BJ (cell line): ENCODE measurements at regions not wholly inside any gene's neighbourhood (a gene's known extent, or its start where the extent isn't known, plus 50 kb on each side); places are given as distances from the start of the nearest gene placed in this dataset. TPM values are rescaled to one million over a fixed set of nuclear protein-coding genes. Genes with fewer than 3 reads are reported as not detected.

ENCODE experiments used
- CTCF ChIA-PET: fragments of 350-600 bp; formaldehyde crosslinking; extraction: SDS; loops from one replicate; lab custom pipeline; 2021; ENCODE audit warnings: antibody characterized with exemption, inconsistent platforms; lab: Yijun Ruan, JAX
- POLR2A ChIA-PET: fragments of 300-600 bp; sonication (Branson Sonifier 250); formaldehyde crosslinking; extraction: SDS; loops from one replicate; lab custom pipeline; 2021; ENCODE audit warnings: antibody characterized with exemption; lab: Charles Lee
- DNase-seq: peaks from one replicate; pipeline ENCODE4 v3.0.0-alpha.2; 2011; ENCODE audit warnings: low read depth
- H3K27me3 ChIP-seq: 2 replicates; pipeline ENCODE4 v1.6.0; 2011; ENCODE audit warnings: low read length; ENCODE audit not compliant: control insufficient read depth, insufficient read depth
- H3K36me3 ChIP-seq: 2 replicates; pipeline ENCODE4 v1.5.1; 2011; ENCODE audit warnings: low read length; ENCODE audit not compliant: control insufficient read depth, insufficient read depth
- H3K4me3 ChIP-seq: 2 replicates; pipeline ENCODE4 v1.5.1; 2011; ENCODE audit warnings: low read depth, mild to moderate bottlenecking, control low read depth, low read length
- small RNA-seq: library from RNA; depleted of rRNA; stranded (forward); fragments of <200 nt; gene quantifications from one replicate; pipeline ENCODE3, GENCODE V24; 2012; ENCODE audit warnings: low replicate concordance, low read depth; ENCODE audit not compliant: insufficient read length
- TF ChIP-seq, protein P1 (sequence below): IDR thresholded peaks from 2 replicates; pipeline ENCODE4 v1.5.1; 2011; ENCODE audit warnings: low read depth, mild to moderate bottlenecking, control low read depth, inconsistent platforms, low read length, moderate library complexity; ENCODE audit not compliant: insufficient read depth

DNA sequence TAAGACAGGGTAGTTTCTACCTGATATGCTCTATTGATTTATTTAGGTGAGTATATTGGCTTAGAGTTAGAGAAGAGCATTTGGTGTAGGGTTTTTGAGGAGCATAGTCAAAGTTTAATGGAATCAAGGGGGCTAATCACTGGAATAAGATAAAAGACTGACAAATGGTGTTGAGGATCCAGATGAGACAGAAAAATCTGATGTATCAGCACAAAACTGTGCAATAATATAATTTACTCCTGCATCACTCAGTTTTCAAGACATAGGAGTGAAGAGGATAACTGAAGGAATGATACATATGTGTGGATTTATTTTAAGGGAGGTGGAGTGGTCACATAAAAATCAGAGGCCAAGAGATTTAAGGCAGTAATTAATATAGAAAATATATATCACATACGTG is 339.2 kb downstream of the NYAP2 start:
- Histone ChIP-seq H3K36me3 (no peaks in the 10 kb centered on the region), H3K27me3 (no peaks in the 10 kb centered on the region), H3K4me3 (no peak overlapping the region)
- ChIA-PET CTCF (no interaction called here), POLR2A (no interaction called here)
- no peak for DNase-seq
- TF ChIP-seq, protein P1, sequence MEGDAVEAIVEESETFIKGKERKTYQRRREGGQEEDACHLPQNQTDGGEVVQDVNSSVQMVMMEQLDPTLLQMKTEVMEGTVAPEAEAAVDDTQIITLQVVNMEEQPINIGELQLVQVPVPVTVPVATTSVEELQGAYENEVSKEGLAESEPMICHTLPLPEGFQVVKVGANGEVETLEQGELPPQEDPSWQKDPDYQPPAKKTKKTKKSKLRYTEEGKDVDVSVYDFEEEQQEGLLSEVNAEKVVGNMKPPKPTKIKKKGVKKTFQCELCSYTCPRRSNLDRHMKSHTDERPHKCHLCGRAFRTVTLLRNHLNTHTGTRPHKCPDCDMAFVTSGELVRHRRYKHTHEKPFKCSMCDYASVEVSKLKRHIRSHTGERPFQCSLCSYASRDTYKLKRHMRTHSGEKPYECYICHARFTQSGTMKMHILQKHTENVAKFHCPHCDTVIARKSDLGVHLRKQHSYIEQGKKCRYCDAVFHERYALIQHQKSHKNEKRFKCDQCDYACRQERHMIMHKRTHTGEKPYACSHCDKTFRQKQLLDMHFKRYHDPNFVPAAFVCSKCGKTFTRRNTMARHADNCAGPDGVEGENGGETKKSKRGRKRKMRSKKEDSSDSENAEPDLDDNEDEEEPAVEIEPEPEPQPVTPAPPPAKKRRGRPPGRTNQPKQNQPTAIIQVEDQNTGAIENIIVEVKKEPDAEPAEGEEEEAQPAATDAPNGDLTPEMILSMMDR, result no peak

- Histone ChIP-seq H3K36me3 (no peaks in the 10 kb centered on the region), H3K27me3 (no peaks in the 10 kb centered on the region), H3K4me3 (no peak overlapping the region)
- TF ChIP-seq, protein P1, result no peak
- ChIA-PET POLR2A (no interaction called here), CTCF (no interaction called here)
- no peak for DNase-seq
These were observed 338.0 kb downstream of the NYAP2 start for GRCh38 chr2:225737556-225737955.

- peak; percentile 35 for DNase-seq
- ChIA-PET POLR2A (no interaction called here), CTCF (no interaction called here)
- H3K36me3 ChIP-seq, result no peaks in the 10 kb centered on the region
- TF ChIP-seq, protein P1, result no peak
- no peak overlapping the region for H3K4me3 ChIP-seq
- H3K27me3 ChIP-seq, result no peaks in the 10 kb centered on the region
These were observed 336.3 kb downstream of the NYAP2 start for GRCh38 chr2:225735844-225736243.

DNA sequence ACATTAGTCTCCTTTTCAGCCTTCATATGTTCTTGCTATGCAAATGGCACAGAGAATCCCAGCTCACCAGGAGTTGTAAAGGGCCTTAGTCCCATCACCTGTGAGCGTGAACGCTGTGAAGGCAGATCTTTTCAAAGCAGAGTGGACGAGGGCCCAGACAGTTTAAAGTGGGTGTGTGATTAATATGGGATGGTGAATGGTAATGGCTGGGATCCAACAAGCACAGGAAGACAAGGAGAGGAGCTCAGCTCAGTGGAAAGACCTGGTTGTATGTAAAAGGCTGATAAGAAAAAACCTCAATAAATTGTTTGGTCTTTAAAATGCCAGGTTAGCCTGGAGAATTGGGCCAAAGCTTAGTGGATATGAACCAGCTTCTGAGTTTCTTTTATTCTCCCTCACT is 326.2 kb downstream of the NYAP2 start:
- Histone ChIP-seq H3K36me3 (no peaks in the 10 kb centered on the region), H3K4me3 (no peak overlapping the region), H3K27me3 (no peaks in the 10 kb centered on the region)
- no peak for DNase-seq
- TF ChIP-seq, protein P1, result no peak
- ChIA-PET CTCF (no interaction called here), POLR2A (no interaction called here)

Small RNAs in the stretch of these regions (small RNA-seq; reads per million reads assigned to genes)
- gene AC068138.1 (not detected), gene MIR5702 (not detected)
